Endothelial cell of umbilical vein (primary cell): ENCODE measurements at regions not wholly inside any gene's neighbourhood (a gene's known extent, or its start where the extent isn't known, plus 50 kb on each side); places are given as distances from the start of the nearest gene placed in this dataset.

Experiments
- BruUV-seq: library from RNA; stranded (reverse); fragments of 400-500 nt; replicated peaks from 2 replicates; lab custom pipeline; 2021; lab: Mats Ljungman, UMichigan
- CTCF ChIA-PET: fragments of 300-600, 350-600 bp; sonication (Branson Sonifier 250); formaldehyde crosslinking; loops from one replicate; lab custom pipeline; 2021; ENCODE audit warnings: antibody characterized with exemption, inconsistent platforms; lab: Charles Lee
- POLR2A ChIA-PET: fragments of 300-600, 350-600 bp; sonication (Branson Sonifier 250); formaldehyde crosslinking; loops from one replicate; lab custom pipeline; 2021; ENCODE audit warnings: antibody characterized with exemption, inconsistent platforms; lab: Charles Lee
- DNase-seq: peaks from one replicate; pipeline ENCODE4 v3.0.0-alpha.2; 2011; ENCODE audit warnings: low read depth, low spot score
- FAIRE-seq: peaks from 2 replicates; lab custom pipeline; 2011; peaks lifted over from hg19 to GRCh38; lab: Jason Lieb, UNC
- H2AFZ ChIP-seq: 2 replicates; pipeline ENCODE4 v1.6.0; 2012; ENCODE audit warnings: low read depth, low read length, control low read depth, inconsistent platforms
- H3K27ac ChIP-seq: 2 replicates; pipeline ENCODE4 v1.5.1; 2011; ENCODE audit warnings: low read depth, mild to moderate bottlenecking, control low read depth, low read length, moderate library complexity; ENCODE audit not compliant: insufficient read depth
- H3K27me3 ChIP-seq, 2 experiments: 2 replicates each; pipeline versions ENCODE4 v1.6.0 to v1.6.1; 2011; ENCODE audit warnings: low read length in 2 of 2, mixed read lengths in 1 of 2; ENCODE audit not compliant: control insufficient read depth in 2 of 2, insufficient read depth in 2 of 2
- H3K36me3 ChIP-seq, 2 experiments: 2 replicates in 1 of 2; 3 replicates in 1 of 2; pipeline ENCODE4 v1.5.1; 2011; ENCODE audit warnings: low read length in 2 of 2, mild to moderate bottlenecking in 1 of 2, moderate library complexity in 1 of 2; ENCODE audit not compliant: control insufficient read depth in 2 of 2, insufficient read depth in 2 of 2; ENCODE audit errors: extremely low read depth in 1 of 2
- H3K4me1 ChIP-seq: 3 replicates; pipeline ENCODE4 v1.5.1; 2011; ENCODE audit warnings: mild to moderate bottlenecking, low read length; ENCODE audit not compliant: control insufficient read depth, insufficient read depth; ENCODE audit errors: extremely low read depth
- H3K4me2 ChIP-seq: 2 replicates; pipeline ENCODE4 v1.6.1; 2011; ENCODE audit warnings: low read length, control low read depth, mixed read lengths; ENCODE audit not compliant: insufficient read depth
- H3K4me3 ChIP-seq, 3 experiments: fragments of 200-600 bp in 1 of 3; sonication (generic), shearing (Covaris generic) in 1 of 3; replicated peaks in 1 of 3; 2 replicates each; pipeline ENCODE4 v1.5.1; 2011 to 2016; ENCODE audit warnings: control low read depth in 3 of 3, low read length in 3 of 3, mild to moderate bottlenecking in 2 of 3, inconsistent platforms in 1 of 3, low read depth in 1 of 3, moderate library complexity in 1 of 3; ENCODE audit not compliant: insufficient read depth in 1 of 3
- H3K79me2 ChIP-seq: 2 replicates; pipeline ENCODE4 v1.6.0; 2012; ENCODE audit warnings: low read length, inconsistent platforms; ENCODE audit not compliant: control insufficient read depth, insufficient read depth
- H3K9ac ChIP-seq: replicated peaks from 2 replicates; pipeline ENCODE3; 2011; ENCODE audit warnings: low read length, control low read depth; ENCODE audit not compliant: insufficient read depth; ENCODE audit errors: extremely low read depth
- H3K9me1 ChIP-seq: replicated peaks from 3 replicates; pipeline ENCODE4 v1.6.0; 2011; ENCODE audit warnings: mild to moderate bottlenecking, low read length; ENCODE audit not compliant: control insufficient read depth, insufficient read depth; ENCODE audit errors: extremely low read depth
- H3K9me3 ChIP-seq: replicated peaks from 2 replicates; pipeline ENCODE4 v1.5.1; 2012; ENCODE audit warnings: low read length, inconsistent platforms; ENCODE audit not compliant: control insufficient read depth, insufficient read depth
- H4K20me1 ChIP-seq: replicated peaks from 2 replicates; pipeline ENCODE3; 2011; ENCODE audit warnings: mild to moderate bottlenecking, low read length; ENCODE audit not compliant: control insufficient read depth, insufficient read depth; ENCODE audit errors: extremely low read depth
- CTCF ChIP-seq, 2 donors: IDR thresholded peaks; 1 replicate in 1 of 2; 2 replicates in 1 of 2; pipeline ENCODE4 v1.5.1; 2011; ENCODE audit warnings: low read length in 2 of 2, mild to moderate bottlenecking in 2 of 2, moderate library complexity in 2 of 2, control low read depth in 1 of 2, inconsistent platforms in 1 of 2, low read depth in 1 of 2; ENCODE audit not compliant: insufficient read depth in 1 of 2; ENCODE audit errors: extremely low read depth in 1 of 2
- EZH2 ChIP-seq: IDR thresholded peaks from 2 replicates; pipeline ENCODE4 v1.6.1; 2012; ENCODE audit warnings: borderline replicate concordance, low read depth, mild to moderate bottlenecking, moderate library complexity, low read length, inconsistent platforms; ENCODE audit not compliant: severe bottlenecking
- FOS ChIP-seq: IDR thresholded peaks from 2 replicates; pipeline ENCODE4 v1.6.1; 2011; ENCODE audit warnings: mild to moderate bottlenecking, low read length, moderate library complexity, borderline replicate concordance; ENCODE audit not compliant: insufficient read depth
- GATA2 ChIP-seq: IDR thresholded peaks from 2 replicates; pipeline ENCODE4 v1.7.0; 2011; ENCODE audit warnings: low read depth, mild to moderate bottlenecking, moderate library complexity, mixed read lengths, low read length; ENCODE audit not compliant: insufficient read length, insufficient read depth
- JUN ChIP-seq: IDR thresholded peaks from 2 replicates; pipeline ENCODE4 v1.6.1; 2011; ENCODE audit warnings: borderline replicate concordance, low read depth; ENCODE audit not compliant: insufficient read length, insufficient read depth
- MYC ChIP-seq: IDR thresholded peaks from one replicate; pipeline ENCODE4 v1.6.1; 2011; ENCODE audit warnings: mild to moderate bottlenecking, low read depth, low read length
- POLR2A ChIP-seq: IDR thresholded peaks from 2 replicates; pipeline ENCODE4 v1.6.1; 2012; ENCODE audit warnings: low read depth, mild to moderate bottlenecking, control low read depth, low read length
- POLR2AphosphoS5 ChIP-seq: IDR thresholded peaks from 2 replicates; pipeline ENCODE4 v1.6.1; 2012; ENCODE audit warnings: low read depth, mild to moderate bottlenecking, control low read depth, low read length, moderate library complexity; ENCODE audit not compliant: insufficient read depth
- dilution Hi-C: fragments of 300-500 bp; cut with MboI; formaldehyde crosslinking; loops from one replicate; pipeline ENCODE4 v1.15.0; 2019; ENCODE audit warnings: low sequenced_read_pairs; ENCODE audit not compliant: extremely low pct_ligation_motif_present
- intact Hi-C: fragments of 100-400 bp; cut with micrococcal nuclease; formaldehyde crosslinking; loops from one replicate; pipeline ENCODE4 v1.10.0; 2022
- TF ChIP-seq, protein P1 (sequence below): IDR thresholded peaks from 2 replicates; pipeline ENCODE4 v1.6.1; 2011; ENCODE audit not compliant: insufficient read depth, insufficient read length

DNA sequence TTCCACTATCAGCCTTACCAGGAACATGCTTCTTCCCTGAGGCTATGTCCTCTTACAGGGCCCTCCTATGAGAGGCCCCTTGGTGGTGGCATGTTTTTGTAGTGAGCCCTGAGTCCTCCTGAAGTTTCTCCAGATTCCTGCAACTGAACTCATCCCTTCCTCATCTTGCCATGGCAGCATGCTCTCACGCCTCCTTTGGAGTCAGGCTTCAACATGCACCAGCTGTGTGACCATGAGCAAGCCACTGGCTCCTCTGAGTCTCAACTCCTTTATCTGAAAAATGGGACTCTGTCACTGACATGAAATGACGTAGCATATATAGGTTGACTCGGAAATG is 216.3 kb upstream of the TLE3 start:
- Histone ChIP-seq H3K36me3 (no peaks in the 10 kb centered on the region), H3K79me2 (no peaks in the 10 kb centered on the region), H3K4me2 (no peak overlapping the region), H3K4me3 (no peak overlapping the region), H3K9me1 (no peaks in the 10 kb centered on the region), H3K27me3 (no peaks in the 10 kb centered on the region), H3K9me3 (no peaks in the 10 kb centered on the region), H3K9ac (no peak overlapping the region), H3K27ac (no peak overlapping the region), H2AFZ (no peak overlapping the region), H4K20me1 (no peaks in the 10 kb centered on the region), H3K4me1 (no peaks in the 10 kb centered on the region)
- BruUV-seq = no TSS peak
- TF ChIP-seq EZH2 (no peak), MYC (no peak), POLR2A (no peak), CTCF (IDR thresholded peaks at IDR 0.05; ENCODE audit: extremely low read depth in 1 of 2, insufficient read depth in 1 of 2, low read depth in 1 of 2, low read length in 2 of 2) (no peak), POLR2AphosphoS5 (no peak), GATA2 (no peak), JUN (no peak), FOS (no peak)
- TF ChIP-seq, protein P1, sequence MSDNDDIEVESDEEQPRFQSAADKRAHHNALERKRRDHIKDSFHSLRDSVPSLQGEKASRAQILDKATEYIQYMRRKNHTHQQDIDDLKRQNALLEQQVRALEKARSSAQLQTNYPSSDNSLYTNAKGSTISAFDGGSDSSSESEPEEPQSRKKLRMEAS = no peak
- CTCF ChIA-PET = no interaction called here
- intact Hi-C loops (no loop called here), dilution Hi-C loops (no loop called here)
- POLR2A ChIA-PET = no interaction called here
- no peak for FAIRE-seq
- no peak for DNase-seq
